Mesodermal cell (in vitro differentiated cells): ENCODE measurements at regions not wholly inside any gene's neighbourhood (a gene's known extent, or its start where the extent isn't known, plus 50 kb on each side); places are given as distances from the start of the nearest gene placed in this dataset.

Experiments used
- H3K27ac ChIP-seq: 2 replicates; pipeline ENCODE4 v1.7.0; 2013; ENCODE audit warnings: mild to moderate bottlenecking, low read depth, low read length, moderate library complexity; ENCODE audit not compliant: severe bottlenecking
- H3K36me3 ChIP-seq: 2 replicates; pipeline ENCODE4 v1.7.1; 2013; ENCODE audit warnings: mild to moderate bottlenecking, low read length, moderate library complexity; ENCODE audit not compliant: control insufficient read depth, insufficient read depth
- H3K4me1 ChIP-seq: one replicate; pipeline ENCODE4 v1.7.1; 2013; ENCODE audit warnings: mild to moderate bottlenecking, low read length; ENCODE audit not compliant: insufficient read depth, control insufficient read depth, poor library complexity, severe bottlenecking
- H3K4me3 ChIP-seq: 2 replicates; pipeline ENCODE4 v1.7.0; 2013; ENCODE audit warnings: low read length, control low read depth, mild to moderate bottlenecking; ENCODE audit not compliant: insufficient read depth, poor library complexity, severe bottlenecking; ENCODE audit errors: extremely low read depth
- H3K9me3 ChIP-seq: 2 replicates; pipeline ENCODE4 v1.7.1; 2013; ENCODE audit warnings: mild to moderate bottlenecking, low read length, moderate library complexity; ENCODE audit not compliant: control insufficient read depth
- WGBS, 2 experiments: methylation state at CpG; one replicate each; pipeline ENCODE4 v1.1.5; 2013; ENCODE audit warnings: missing lambda C conversion rate in 2 of 2; ENCODE audit not compliant: insufficient coverage in 2 of 2; 5-methylcytosine and 5-hydroxymethylcytosine counted together

- Histone ChIP-seq H3K4me3 (no peak overlapping the region), H3K36me3 (no peaks in the 10 kb centered on the region), H3K9me3 (peaks cover 15% of the 10 kb centered on the region), H3K4me1 (no peaks in the 10 kb centered on the region), H3K27ac (no peak overlapping the region)
- WGBS, 2 experiments = 93 to 98% methylated on average over 6 to 8 of the region's 8 CpGs
These were observed 1499.6 kb upstream of the TMEM132C start for GRCh38 chr12:126767334-126767733.

- no peak overlapping the region for H3K27ac ChIP-seq
- H3K4me3 ChIP-seq = no peak overlapping the region
- 80 to 98% methylated on average over 4 of the region's 4 CpGs for WGBS, 2 experiments
- no peaks in the 10 kb centered on the region for H3K36me3 ChIP-seq
- H3K4me1 ChIP-seq = no peaks in the 10 kb centered on the region
- H3K9me3 ChIP-seq = peaks cover 11% of the 10 kb centered on the region
These were observed 1498.5 kb upstream of the TMEM132C start for GRCh38 chr12:126768517-126768916.

- Histone ChIP-seq H3K4me3 (no peak overlapping the region), H3K4me1 (no peaks in the 10 kb centered on the region), H3K36me3 (no peaks in the 10 kb centered on the region), H3K27ac (no peak overlapping the region), H3K9me3 (peaks cover 14% of the 10 kb centered on the region)
- 62 to 83% methylated on average over 2 to 3 of the region's 3 CpGs for WGBS, 2 experiments
These were observed 1496.8 kb upstream of the TMEM132C start for GRCh38 chr12:126770188-126770587.

- H3K9me3 ChIP-seq = peaks cover 5% of the 10 kb centered on the region
- 82 to 100% methylated on average over 5 to 13 of the region's 18 CpGs for WGBS, 2 experiments
- H3K4me3 ChIP-seq = no peak overlapping the region
- H3K27ac ChIP-seq = no peak overlapping the region
- no peaks in the 10 kb centered on the region for H3K36me3 ChIP-seq
- H3K4me1 ChIP-seq = no peaks in the 10 kb centered on the region
These were observed 1494.7 kb upstream of the TMEM132C start for GRCh38 chr12:126772171-126772864.

GRCh38 chr12:126773012-126773411 lies 1494.0 kb upstream of the TMEM132C start:
- Histone ChIP-seq H3K4me3 (no peak overlapping the region), H3K27ac (no peak overlapping the region), H3K36me3 (no peaks in the 10 kb centered on the region), H3K4me1 (no peaks in the 10 kb centered on the region), H3K9me3 (peaks cover 3% of the 10 kb centered on the region)
- WGBS, 2 experiments = 82 to 87% methylated on average over 3 to 4 of the region's 5 CpGs

- Histone ChIP-seq H3K9me3 (peaks cover 3% of the 10 kb centered on the region), H3K4me3 (no peak overlapping the region), H3K36me3 (no peaks in the 10 kb centered on the region), H3K27ac (no peak overlapping the region), H3K4me1 (no peaks in the 10 kb centered on the region)
- no CpG with 5 or more reads among the region's 1 CpG for whole genome bisulfite sequencing, 2 experiments
These were observed 1493.5 kb upstream of the TMEM132C start for GRCh38 chr12:126773491-126773890.

GRCh38 chr12:126776026-126776655 lies 1490.8 kb upstream of the TMEM132C start:
- no peak overlapping the region for H3K27ac ChIP-seq
- 94 to 96% methylated on average over 3 to 4 of the region's 6 CpGs for WGBS, 2 experiments
- peaks cover 3% of the 10 kb centered on the region for H3K9me3 ChIP-seq
- H3K36me3 ChIP-seq = no peaks in the 10 kb centered on the region
- no peak overlapping the region for H3K4me3 ChIP-seq
- no peaks in the 10 kb centered on the region for H3K4me1 ChIP-seq

- no peaks in the 10 kb centered on the region for H3K9me3 ChIP-seq
- H3K36me3 ChIP-seq = no peaks in the 10 kb centered on the region
- no peak overlapping the region for H3K27ac ChIP-seq
- 94% methylated on average over 3 of the region's 5 CpGs; no CpG with 5 or more reads in 1 of the 2 experiments for WGBS, 2 experiments
- no peaks in the 10 kb centered on the region for H3K4me1 ChIP-seq
- no peak overlapping the region for H3K4me3 ChIP-seq
These were observed 1486.6 kb upstream of the TMEM132C start for GRCh38 chr12:126780343-126780742.

GRCh38 chr12:126781593-126781992 lies 1485.4 kb upstream of the TMEM132C start:
- WGBS, 2 experiments = 74 to 81% methylated on average over 2 of the region's 3 CpGs
- no peaks in the 10 kb centered on the region for H3K9me3 ChIP-seq
- no peak overlapping the region for H3K4me3 ChIP-seq

GRCh38 chr12:126782083-126782482 lies 1484.9 kb upstream of the TMEM132C start:
- WGBS, 2 experiments = 100% methylated on average over 2 of the region's 2 CpGs; no CpG with 5 or more reads in 1 of the 2 experiments
- H3K27ac ChIP-seq = no peak overlapping the region
- H3K9me3 ChIP-seq = no peaks in the 10 kb centered on the region
- H3K36me3 ChIP-seq = no peaks in the 10 kb centered on the region
- no peak overlapping the region for H3K4me3 ChIP-seq
- no peaks in the 10 kb centered on the region for H3K4me1 ChIP-seq

More at GRCh38 chr12:126781593-126781992, 1485.4 kb upstream of the TMEM132C start:
- H3K36me3 ChIP-seq = no peaks in the 10 kb centered on the region
- no peaks in the 10 kb centered on the region for H3K4me1 ChIP-seq
- H3K27ac ChIP-seq = no peak overlapping the region

GRCh38 chr12:126784328-126784921 lies 1482.5 kb upstream of the TMEM132C start:
- Histone ChIP-seq H3K36me3 (no peaks in the 10 kb centered on the region), H3K4me1 (no peaks in the 10 kb centered on the region), H3K9me3 (no peaks in the 10 kb centered on the region), H3K4me3 (no peak overlapping the region), H3K27ac (no peak overlapping the region)
- WGBS, 2 experiments = 44 to 58% methylated on average over 5 to 7 of the region's 9 CpGs
